Body of pancreas (tissue), 4 donors: ENCODE measurements at regions not wholly inside any gene's neighbourhood (a gene's known extent, or its start where the extent isn't known, plus 50 kb on each side); places are given as distances from the start of the nearest gene placed in this dataset.

ENCODE experiments used
- CTCF ChIP-seq, 7 experiments: fragments of 450-650 bp in 4 of 7; fragments of 200-600 bp in 3 of 7; sonication (generic) in 3 of 7; IDR thresholded peaks; one replicate each; pipeline ENCODE4 v1.5.1; 2016 to 2019; ENCODE audit warnings: antibody characterized with exemption in 7 of 7
- POLR2A ChIP-seq, 3 donors: fragments of 450-650 bp; IDR thresholded peaks; one replicate each; pipeline ENCODE4 v1.6.1; 2016; ENCODE audit warnings: antibody characterized with exemption in 3 of 3, mild to moderate bottlenecking in 2 of 3

GRCh38 chr1:218938259-218938658, 235.4 kb upstream of the LYPLAL1 start:
- TF ChIP-seq POLR2A (IDR thresholded peaks at IDR 0.05), result no peak
- TF ChIP-seq CTCF (IDR thresholded peaks at IDR 0.05), result no peak
